HG03378 (cell line): ENCODE measurements at regions not wholly inside any gene's neighbourhood (a gene's known extent, or its start where the extent isn't known, plus 50 kb on each side); places are given as distances from the start of the nearest gene placed in this dataset.

Experiments used
- ATAC-seq: cut with Tn5 transposase; IDR thresholded peaks from one replicate; pipeline ENCODE4 v1.9.1; 2021; ENCODE audit warnings: mild to moderate bottlenecking, moderate library complexity; ENCODE audit not compliant: unreplicated experiment

DNA sequence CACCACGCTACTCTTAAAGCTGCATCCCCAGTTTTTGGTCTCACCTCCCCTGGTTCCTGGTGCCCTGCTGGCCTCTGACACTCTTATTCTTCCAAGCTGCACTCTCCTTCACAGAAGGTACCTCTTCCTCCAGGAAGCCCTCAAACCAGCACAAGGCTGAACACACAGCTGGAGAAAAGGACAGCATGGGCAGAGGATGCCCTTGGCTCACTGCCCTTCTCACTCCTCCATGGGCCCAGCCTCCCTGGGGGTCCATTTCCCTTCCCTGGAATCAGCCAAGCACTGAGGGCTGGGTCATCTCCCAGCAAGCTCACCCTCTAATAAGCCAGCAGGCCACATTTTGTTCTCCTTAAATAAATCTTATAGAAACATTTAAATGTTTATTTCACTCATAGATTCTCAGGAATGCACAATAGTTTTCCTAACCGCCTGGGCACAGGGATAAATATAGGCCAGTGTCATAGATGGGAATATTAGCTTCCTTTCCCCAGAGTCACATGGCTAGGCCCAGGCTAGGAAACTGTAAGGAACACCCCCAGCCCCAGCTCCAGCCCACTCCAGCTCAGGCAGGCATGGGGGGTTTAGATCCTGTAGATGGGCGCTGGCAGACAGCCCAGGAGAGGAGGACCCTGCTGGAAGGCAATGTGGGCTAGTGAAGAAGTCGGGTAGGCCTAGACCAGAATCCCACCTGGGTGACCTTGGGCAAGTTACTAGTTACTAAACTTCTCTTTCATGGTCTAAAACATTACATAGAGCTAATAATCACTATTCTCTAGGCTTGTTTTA, 51.5 kb downstream of the IRAG1 start:
- ATAC-seq = no peak

DNA sequence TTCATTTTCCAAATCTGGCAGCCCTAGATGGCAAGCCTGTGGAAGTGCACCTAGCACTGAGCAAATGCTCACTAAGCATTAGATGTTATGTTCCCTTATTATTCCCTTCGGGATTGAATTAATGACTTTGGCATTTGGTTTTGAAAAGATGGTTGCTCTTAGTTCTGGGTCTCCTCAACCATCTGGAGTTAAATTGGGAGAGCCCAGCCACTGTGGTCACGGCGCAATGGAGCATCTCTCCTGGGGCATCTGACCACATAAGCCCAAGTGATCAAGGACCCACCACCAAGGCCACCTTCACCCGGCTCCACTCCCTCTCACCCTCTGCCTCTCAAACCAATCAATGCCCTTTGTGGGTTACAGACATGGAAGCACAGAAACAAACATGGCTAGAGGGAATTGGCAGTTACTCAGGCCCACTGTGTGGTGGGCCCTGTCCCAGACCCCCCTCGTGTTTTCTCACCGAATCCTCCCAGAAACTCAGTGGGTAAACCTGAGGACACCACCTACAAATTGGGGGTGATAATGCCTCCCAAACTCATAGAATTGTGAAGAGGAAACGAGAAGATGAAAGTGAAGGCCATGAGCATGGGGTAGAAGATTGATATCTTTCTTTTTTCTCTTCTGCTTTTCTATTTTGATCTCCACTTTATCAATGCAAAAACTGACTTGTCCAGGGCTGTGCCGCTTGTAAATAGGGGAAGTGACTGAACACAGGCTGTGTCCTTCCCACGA, 52.2 kb downstream of the IRAG1 start:
- peak; percentile 83 for ATAC-seq

DNA sequence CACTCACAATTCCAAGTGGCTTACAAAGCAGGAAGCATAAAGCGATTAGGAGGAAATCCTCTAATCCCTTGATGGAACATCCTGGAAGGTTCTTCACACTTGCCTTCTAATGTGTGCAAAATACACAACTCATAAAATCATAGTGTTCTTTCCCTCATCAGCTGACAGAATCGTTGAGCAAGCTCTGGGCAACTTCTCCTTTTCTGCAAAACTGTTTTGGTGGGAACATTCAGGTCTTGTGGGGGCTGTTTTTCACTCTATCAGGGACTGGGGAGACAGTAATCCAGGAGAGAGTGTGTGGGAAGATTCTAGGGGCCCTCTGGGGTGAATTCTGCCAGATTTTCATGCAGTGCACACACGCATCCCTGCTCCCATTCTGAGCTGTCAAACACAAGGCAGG, 53.2 kb downstream of the IRAG1 start:
- no peak for ATAC-seq

DNA sequence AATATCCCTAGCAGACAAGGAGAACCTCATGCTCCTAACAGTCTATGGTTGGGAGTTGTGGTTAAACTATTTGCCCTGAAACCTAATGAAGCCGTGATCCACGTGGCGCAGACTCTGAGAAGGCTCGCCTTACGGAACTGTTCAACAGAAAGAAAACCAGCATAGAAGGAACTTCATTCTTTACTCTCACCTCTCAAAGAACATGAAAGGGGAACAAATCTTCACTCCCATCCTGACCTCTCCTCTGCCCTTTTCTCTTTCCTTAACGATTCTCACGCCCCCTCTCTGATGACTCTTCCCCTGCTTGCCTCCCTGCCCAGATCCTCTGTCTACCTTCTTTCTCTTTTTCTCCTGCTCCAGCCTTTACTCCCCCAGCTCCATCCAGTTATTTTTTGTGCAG, 54.2 kb downstream of the IRAG1 start:
- no peak for ATAC-seq

DNA sequence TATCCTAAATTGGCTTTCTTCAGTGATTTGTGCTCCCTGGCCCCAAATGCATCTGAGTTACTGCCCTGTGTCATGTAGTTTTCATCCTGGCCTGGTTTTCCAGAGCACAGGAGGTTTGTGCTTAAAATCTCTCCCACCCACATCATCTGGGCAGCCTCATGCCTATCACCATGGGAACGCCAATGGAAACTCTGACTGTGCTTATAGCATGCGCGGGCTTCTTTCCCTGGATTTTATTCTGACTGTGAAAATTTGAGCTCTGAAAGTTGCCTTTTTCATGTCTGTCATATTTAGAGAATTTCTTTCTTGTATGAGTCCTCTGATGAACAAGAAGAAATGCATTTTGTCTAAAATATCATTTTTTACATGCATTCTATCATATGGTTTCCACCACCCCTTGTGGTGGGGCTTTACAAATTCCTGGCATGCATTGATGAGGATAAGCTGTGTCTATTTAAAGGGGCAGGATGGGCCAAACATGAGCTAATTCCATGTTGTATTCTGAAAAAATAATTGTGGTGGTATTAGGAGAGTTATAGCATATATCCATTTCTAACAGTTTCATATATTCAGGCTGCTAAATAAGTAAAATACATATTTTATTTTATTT, 55.1 kb downstream of the IRAG1 start:
- ATAC-seq = no peak

DNA sequence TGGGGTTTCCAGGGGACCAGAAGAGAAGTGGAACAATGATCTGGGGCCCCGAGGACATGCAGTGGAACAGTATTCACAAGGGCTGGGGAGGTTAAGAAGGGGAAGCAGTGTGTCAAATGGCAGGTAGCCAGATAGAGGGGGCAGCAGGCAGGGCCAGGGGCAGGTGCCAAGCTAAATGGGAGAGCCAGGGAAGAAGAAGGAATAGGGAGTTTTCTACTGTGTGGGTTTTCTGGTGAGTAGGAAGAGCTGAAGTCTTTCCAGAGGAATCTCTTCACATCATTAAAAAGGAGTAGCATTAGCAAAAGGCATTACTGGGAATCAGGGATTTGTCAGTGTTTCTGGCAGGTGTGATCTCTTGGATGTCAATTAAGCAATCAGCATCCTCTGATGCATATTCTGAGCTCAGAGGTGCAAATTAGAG, 55.8 kb downstream of the IRAG1 start:
- ATAC-seq = no peak

DNA sequence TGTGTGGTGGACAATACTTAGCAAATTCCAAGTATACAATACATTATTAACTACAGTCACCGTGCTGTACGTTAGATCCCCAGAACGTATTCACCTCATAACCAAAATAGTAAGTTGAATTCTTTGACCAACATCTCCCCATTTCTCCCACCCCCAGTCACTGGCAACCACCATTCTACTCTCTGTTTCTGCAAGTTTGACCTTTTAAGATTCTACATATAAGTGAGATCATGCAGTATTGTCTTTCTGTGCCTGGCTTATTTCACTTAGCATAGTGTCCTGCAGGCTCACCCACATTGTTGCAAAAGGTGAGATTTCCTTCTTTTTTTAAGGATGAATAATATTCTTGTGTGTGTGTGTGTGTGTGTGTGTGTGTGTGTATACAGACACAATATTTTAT, 59.1 kb downstream of the IRAG1 start:
- no peak for ATAC-seq

DNA sequence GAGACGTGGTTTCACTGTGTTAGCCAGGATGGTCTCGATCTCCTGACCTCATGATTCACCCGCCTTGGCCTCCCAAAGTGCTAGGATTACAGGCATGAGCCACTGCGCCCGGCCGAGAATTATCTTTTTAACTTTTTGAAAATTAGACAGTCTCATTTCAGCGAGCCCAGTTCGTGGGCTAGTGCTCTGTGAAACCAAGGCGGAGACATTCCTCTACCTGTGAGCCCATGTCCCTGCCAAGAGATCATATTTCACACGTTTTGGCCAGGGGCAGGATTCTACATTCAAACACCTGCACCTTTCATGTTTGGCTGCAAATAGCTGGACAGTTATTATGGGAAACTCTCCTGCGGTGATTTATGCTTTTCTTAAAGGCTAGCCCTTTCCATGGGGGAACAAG, 60.3 kb downstream of the IRAG1 start:
- ATAC-seq = no peak

GRCh38 chr11:10632483-10632882, 61.1 kb downstream of the IRAG1 start:
- no peak for ATAC-seq

DNA sequence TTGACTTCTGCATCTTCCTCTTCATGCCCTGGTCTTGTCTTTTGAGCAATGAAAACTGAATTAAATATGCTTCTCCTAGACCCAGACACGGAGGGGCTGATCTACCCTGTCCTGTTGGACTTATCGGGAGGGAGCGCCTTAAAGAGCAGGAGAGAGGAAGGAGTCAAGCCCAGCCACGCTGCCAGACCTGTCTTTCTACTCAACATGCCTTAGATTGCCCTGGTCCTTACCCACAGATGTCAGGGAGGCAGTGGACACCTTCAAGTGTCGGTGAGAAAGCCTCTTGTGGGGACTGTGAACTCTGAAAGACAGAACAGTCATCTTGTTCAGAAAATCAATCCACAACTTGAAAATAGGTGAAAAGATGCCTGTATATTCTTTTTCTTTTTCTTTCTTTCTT, 61.8 kb downstream of the IRAG1 start:
- no peak for ATAC-seq

DNA sequence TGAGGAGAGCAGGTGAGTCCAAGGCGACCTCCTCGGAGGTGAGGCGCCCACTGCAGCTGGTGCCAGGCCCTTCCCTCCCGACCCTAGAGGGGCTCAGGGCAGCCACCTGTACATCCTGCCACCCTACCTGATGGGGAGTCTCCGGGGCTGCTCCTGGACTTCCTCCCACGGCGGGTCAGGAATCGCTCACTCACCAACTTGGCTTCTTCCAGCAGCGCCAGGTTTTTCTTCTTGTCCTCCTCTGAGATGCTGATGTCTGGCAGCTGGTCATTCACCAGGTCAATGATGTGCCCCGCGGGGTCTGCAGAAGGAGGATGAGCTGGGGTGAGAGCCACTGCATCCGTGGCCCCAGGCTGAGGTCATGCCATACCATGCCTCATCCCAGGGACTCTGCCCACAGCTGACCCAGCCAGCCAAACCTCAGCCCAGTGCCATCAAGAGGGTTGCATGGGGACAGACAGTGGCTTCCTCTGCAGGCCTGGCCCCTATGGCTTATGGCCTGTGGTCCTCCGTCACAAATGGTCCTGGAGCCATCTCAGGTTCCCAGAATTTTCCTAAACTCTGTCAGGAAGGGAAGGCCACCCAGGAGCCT, 61.0 kb upstream of the LYVE1 start:
- ATAC-seq = no peak

- ATAC-seq = no peak
Observed at GRCh38 chr11:10628508-10629236, 60.2 kb upstream of the LYVE1 start.

DNA sequence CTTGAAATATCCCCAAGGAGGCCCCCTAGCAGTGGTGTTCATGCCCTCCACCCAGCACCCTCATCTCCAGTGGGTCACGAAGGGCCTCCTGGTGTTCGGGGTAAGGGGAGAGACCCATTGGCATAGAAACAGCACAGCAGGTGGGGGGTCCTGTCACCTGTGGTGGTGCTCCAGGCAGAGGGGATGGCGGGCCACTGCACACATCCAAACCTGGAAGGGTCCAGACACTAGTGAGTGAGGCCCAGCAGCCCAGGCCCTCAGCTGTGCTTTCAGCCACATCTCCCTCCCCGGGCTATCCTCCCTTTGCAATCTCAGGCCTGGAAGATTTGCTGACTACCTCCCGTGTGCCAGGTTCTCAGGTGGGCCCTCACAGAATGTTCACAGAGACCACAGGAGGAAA, 59.4 kb upstream of the LYVE1 start:
- ATAC-seq = no peak

DNA sequence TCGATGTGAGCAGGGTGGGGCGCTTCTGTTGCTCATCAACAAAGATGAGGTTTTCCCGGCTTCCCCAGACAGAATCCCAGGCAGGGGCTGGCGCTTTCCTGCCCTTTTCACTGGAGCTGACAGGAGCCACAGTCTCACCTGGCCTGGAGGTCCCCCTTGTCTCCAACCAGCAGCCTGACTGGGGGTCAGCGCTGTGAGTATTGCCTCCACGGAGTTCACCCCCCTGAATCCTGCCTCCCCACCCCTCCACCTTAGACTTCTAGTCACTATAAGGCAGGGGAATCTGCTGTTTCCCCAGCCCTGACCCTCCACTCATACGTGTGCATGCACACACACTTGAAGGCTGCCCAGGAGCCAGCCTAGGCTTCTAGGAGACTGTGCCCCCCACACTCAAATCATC, 58.8 kb upstream of the LYVE1 start:
- no peak for ATAC-seq

- no peak for ATAC-seq
Observed at GRCh38 chr11:10625982-10626311, 57.5 kb upstream of the LYVE1 start.

- ATAC-seq = no peak
Observed at GRCh38 chr11:10625281-10625981, 57.0 kb upstream of the LYVE1 start.

GRCh38 chr11:10623797-10624761, 55.6 kb upstream of the LYVE1 start:
- ATAC-seq = no peak

- no peak for ATAC-seq
Observed at GRCh38 chr11:10622957-10623791, 54.7 kb upstream of the LYVE1 start.

DNA sequence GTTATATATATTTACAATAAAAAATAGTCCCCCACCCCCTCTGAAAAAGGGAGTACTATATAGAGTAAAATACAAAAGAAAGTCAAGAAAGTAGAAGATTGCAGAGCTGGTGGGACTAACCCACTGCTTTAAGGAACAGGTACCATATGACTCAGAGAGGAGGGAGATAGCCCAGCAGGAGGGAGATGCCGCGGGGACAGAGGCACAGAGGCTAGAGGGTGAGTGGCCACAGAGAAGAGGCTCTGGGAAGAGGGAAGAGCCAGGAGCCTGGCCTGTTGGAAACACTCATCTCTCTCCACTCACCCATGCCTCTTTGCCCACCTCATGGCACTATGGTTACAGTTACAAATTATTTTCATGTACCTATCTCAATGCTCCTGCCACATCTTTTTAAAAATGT, 53.6 kb upstream of the LYVE1 start:
- ATAC-seq = no peak
